Bone marrow (tissue), 2 donors: ENCODE measurements at regions not wholly inside any gene's neighbourhood (a gene's known extent, or its start where the extent isn't known, plus 50 kb on each side); places are given as distances from the start of the nearest gene placed in this dataset.
"Not testable (repeated sequence)": the region's sequence is repeated elsewhere in the genome, so short reads cannot be mapped to it uniquely, and the experiment has no call there.

Source experiments
- DNase-seq, 2 donors: peaks; one replicate each; lab custom pipeline; 2025; lab: John Stamatoyannopoulos, UW

DNA sequence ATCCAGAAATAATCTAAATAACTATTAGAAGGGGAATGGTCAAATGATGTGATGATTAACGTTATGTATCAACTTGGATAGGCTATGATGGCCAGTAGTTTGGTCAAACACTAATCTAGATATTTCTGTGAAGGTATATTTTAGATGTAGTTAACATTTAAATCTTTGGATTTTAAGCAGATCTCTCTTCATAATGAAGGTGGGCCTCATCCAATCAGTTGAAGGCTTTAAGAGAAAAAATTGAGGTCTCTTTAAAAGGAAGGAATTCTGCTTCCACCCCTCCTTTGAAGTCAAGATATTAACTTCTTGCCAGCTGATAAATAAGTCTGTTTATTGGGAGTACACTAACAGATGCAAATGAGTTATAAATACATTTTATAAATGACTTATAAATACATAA is 760.0 kb upstream of the SLC35B3 start:
- no peak for DNase-seq

DNA sequence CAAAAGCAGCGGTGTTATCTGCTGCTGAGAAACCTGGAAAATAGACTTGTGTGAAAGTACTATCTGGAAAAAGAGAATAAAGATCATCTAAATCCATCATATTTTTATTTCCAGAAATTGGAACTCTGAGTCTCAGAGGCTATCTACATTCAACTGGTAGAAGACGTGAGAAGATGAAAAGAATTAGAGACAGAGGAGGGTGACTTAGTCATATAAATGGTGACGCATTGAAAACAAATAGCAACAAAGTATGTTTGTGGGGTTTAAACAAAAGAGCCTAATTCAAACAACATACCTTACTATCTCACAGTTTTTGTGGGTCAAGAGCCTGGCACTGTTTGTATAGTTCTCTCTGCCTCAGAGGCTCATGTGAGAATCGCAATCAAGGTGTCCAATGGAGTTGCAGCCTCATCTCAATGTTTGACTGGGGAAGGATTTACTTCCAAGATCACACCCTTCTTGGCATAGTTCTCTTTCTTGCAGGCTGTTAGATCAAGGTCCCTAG is 757.1 kb upstream of the SLC35B3 start:
- no peak for DNase-seq

DNA sequence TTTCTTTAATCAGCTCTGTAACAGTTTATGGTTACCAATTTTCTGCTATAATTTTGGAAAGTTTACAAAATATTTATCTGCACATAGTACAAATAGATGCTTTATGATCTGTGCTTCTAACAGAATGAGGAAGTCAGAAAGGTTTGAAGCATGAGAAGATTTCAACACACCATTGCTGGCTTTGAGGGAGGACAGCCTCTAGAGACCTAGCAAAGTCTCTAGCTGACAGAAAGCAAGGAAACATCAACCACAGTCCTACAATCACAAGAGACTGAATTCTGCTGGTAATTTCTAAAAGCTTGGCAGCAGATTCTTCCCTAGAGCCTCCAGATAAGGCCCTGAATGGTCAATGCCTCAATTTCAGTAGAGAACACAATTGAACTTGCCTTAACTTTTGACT is 750.8 kb upstream of the SLC35B3 start:
- no peak for DNase-seq

DNA sequence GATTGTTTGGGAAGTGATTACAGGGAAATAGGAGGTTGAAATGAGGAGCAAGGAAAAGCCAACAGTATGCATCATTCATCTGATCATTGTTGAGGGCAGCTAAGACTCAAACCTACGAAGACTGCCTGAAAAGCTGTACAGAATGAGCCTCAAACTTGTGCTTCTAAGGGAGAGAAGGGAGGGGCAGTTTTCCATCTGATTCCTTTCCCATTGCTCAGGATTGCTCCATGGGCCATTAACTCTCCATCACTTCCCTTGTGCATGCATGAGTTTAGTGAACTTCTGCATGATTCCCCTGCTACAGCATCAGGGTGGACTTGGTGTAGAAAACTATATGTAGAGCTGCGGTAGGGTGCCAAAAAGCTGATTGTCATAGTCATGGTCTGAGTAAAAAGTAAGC is 742.7 kb upstream of the SLC35B3 start:
- DNase-seq: no peak

DNA sequence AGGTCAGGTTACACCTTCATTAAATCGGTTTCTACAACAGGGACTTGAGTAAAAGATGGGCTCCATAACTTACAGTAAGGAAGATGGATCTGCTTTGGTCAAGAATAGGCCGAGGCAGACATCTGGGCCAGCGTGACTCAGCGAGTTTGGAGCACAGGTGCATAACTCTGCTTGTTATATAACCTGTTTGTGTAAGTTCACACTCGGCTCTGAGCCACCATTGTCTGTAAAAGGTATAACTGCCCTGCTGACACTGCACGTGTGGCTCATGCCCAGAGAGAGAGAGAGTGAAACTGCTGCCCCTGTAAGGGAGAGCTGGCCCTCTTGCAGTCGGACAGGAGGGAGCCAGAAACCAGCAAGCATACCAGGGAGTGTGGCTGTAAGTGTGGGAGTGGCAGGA is 737.9 kb upstream of the SLC35B3 start:
- no peak for DNase-seq

DNA sequence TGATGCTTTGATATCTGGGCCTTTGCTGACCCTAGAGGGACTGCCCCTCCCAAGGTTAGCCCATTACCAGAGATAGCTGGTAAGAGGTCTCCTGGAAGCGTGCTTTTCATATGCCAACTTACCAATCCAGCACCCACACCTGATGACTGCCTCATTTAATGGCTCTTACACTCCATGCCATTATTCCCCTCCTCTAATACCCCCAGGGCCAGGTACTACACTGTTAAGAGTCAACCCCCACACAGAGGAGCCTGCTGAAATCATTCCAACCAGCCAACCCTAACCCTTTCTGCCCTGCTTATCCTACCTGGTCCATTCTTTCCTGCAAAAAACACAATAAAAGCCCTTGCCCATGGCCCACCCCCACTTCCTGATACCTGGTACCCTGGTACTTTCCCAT is 736.8 kb upstream of the SLC35B3 start:
- DNase-seq: no peak

DNA sequence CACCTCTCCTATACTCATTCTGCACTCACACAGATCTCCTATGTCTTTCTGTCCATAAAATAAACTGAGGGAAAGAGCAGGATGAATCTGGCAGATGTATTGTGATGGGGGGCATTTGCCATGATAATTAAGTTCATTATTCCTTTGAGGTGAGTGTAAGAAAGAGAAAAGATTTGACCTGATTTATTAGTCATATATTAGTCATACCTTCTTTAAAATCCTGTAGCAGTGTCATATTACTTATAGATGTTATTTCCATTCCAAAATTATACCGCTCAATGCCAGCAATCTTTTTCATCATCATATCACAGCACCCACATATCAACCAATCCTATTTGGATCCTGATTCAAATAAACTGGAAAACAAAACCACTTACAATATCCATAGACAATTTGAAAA is 733.3 kb upstream of the SLC35B3 start:
- no peak for DNase-seq

DNA sequence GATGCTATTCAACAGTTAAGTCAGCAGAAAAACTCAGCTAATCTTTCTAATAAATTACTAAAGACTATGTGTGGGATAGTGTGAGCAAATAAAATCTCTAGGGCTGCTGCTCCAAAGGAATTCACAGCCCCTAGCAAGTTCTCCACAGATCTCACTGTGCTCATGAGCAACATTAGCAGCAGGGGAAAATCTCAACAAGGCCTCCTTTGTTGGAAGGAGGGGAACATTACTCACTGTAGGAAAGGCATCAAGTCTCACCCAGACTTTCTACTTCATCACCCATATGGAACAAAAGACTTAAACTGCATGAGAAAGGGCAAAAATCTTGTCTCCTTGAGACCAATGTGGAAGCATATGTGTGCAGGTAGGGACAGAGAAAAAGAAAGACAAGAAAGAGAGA is 726.4 kb upstream of the SLC35B3 start:
- DNase-seq: no peak

DNA sequence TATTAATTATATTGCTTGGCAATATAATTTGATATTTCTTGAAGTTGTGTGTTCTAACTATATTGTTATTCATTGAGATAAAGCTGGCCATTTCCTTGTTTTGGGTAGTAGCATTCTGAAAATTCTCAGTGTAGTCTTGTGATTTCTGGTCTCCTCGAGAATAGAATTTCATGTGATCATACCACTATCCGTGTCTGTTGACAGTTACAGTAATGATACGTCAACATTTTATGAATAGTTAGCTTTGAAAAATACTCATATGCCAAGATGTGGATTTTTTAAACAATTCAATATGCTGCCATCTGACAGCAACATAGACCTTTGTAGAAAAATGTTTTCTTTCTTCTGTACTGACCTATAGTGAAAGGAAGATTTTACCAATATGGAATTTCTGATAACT is 723.7 kb upstream of the SLC35B3 start:
- no peak for DNase-seq

DNA sequence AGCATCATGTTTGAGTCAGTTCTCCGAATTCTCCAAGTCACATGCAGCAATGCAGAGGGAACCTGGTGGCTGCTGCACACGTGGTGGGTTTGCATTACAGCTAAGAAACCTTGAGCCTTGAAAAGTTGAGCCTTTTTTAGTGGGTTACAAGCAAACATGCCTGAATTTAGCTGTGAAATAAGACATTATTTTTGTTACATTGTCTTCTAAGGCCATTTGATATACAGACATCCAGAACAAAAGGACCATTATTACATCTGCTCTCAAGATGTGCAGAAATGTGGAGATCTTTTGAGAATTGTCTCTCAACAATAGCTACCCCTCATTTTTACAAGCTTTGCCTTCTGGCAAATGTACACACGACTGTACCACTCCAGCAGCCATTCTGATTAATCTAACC is 720.5 kb upstream of the SLC35B3 start:
- no peak for DNase-seq

DNA sequence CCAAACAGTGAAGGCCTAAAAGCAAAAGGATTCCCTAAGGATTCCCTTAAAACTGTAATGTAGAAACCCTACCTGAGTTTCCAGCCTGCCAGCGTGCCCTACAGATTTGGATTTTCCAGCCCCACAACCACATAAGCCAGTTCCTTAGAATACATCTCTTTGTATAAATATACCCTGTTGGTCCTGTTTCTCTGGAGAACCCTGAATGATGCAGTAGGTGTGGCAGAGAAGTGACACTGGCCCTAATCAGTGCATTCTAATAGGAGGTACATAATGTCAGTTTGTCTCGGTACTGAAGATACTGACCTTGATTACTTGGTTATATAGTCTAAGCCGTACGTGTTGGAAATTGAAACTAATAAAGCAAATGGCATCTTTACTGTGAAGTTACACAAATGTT is 707.8 kb upstream of the SLC35B3 start:
- DNase-seq: no peak

DNA sequence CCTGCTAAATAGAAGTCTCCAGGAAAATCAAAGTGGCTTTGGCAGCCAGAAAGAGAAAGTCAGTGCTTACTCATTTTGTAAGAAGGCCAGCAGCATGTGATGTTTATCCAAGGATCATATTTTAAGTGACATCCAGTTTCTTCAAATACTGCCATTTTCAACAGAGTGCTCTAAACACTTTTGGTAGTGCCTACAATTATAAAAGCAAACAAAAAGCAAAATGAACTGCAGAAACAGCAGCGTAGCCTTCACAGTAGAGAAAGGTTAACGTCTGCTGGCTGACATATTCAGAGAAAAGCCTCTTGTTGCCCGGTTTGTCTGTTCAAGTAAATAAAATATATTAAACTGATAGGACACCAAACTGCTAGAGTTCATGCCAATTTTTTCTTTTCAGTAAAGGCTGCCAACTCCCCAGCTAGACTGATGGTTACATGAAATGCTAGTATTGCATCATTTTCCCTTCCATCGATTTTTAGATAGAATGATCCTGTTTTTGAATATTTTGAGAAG is 705.7 kb upstream of the SLC35B3 start:
- DNase-seq: no peak

DNA sequence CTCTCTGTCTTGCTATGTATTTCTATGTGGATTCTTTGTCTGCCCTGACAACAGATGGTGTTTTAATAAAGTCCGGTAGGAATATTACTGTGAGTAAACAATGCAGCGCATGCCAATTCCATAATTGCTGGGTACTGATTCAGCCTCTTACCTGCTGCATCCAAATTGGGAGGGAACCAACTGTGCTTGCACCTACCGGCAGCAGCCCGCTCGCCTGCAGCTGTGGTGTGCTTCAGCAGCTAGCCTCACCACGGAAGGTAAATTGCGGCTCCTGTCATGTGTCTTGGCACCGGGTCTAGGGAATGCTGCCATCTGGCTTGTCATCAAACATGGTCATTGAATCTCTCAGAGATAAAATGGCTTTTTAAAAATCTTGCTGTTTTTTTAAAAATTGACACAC is 704.8 kb upstream of the SLC35B3 start:
- no peak for DNase-seq

DNA sequence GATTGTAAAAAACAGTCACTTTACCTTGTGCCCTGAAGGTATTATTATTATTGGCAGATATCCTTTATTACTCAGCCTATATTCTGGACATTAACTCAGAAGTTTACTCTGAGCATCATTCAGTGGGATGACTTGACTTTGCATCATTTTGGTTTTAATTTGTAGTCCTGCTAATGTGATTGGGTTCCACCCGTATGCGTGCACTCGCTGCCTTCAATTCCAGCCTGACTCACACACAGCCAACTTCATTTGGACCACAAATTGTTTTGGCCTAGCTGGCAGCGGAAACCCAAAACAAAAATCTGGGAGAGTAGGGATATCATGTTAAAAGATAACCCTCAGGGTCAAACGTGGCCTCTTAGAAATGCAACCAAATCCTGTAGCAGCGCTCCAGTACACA is 704.4 kb upstream of the SLC35B3 start:
- no peak for DNase-seq

DNA sequence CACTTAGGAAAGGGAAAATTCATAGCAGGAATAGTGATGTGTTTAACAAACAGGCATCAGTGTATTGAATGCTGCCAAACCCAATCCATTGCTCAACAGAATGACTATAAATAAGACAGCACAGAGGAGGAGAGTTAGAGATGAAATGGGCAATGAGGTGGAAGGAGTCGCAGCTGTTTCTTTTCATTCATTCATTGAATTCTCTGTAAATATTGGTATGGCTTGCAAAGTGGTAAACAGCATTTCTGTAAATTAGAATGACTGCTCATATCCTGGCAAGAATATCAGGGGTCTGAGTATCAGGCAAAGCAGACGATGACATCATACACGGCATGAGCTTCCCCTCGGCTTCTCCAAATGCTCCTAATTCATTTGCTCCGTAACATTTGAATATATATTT is 703.6 kb upstream of the SLC35B3 start:
- DNase-seq: no peak

DNA sequence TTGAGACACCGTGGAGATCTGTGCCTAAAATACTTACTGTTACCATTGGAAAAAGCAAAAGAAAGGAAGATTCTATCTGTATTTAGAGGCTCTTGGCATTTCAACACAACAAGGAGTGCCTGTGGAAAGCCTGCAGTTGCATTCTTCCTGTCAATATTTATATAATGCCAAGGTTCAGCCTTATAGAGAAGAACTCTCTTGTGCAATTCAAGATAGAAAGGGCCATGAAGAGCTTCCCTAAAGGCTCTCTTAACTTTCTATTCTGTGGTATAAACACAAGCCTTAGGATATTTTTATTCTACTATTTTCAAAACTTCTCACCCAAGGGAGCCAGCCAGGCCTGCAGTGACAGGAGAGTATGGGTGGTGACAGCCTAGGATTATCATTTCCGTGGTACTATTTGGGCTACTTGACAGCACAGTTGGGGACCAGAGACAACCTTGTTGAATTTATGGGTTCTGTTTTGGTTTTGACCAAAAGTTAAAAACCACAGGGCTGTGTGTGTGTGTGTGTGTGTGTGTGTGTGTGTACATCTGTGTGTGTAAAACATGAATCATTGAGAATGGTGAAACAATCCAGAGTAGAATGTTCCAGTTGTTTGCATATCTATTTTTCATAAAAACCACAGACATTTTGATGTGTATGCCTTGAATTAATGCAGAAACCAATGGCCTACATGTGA is 700.9 kb upstream of the SLC35B3 start:
- no peak for DNase-seq

DNA sequence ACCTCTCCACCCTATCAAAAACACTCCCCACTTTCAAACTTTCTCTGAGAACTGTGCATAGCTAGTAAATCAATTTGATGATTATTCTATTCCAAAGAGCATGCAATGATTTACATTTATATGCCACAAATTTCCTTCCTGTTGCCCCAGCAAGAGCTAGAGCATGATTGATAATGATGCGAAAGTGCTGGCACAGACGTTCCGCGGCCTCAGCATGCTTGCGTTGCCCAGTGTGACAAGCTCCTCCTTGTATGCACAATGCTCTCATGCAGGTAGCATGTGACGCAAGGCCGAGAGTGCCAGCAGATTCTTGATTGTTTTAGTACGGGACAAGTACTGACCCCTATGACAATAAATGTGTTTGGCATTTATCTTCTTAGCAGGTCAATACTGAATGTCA is 696.3 kb upstream of the SLC35B3 start:
- DNase-seq: no peak

DNA sequence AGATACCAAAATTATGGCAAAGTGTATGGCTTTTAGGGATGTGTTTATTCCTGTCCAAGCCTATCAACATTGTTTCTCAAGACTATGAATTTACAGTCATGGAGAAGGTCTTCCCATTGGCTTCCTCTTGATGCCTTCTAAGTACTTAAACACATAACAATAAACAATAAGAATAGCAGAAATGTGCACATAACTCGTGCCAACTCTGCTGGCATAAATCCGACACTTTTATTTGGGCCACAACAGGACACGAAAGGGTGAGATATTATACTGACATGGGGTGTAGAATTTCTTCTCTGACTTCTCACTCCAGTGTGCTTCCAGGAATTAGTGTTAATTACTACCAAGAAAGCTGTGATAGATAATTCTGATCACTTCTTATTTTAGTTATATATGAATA is 695.9 kb upstream of the SLC35B3 start:
- no peak for DNase-seq

DNA sequence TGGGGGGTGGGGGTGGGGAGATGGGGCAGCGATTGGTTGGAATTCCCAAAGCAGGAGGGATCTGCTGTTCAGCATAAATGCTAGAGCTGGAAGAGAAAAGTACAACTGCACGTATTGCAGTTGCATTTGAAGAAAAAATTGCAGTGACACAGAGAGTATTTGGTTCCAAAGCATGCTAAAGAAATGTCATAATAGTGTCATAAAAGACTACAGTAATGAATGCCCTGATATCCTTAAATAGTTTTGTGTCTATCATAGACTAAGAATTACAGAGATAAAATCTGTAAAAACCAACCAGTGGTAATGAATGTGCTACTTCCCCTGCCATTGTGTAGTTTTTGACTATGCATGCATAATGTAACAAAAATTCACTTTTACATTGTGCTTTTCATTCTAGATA is 693.6 kb upstream of the SLC35B3 start:
- no peak for DNase-seq

DNA sequence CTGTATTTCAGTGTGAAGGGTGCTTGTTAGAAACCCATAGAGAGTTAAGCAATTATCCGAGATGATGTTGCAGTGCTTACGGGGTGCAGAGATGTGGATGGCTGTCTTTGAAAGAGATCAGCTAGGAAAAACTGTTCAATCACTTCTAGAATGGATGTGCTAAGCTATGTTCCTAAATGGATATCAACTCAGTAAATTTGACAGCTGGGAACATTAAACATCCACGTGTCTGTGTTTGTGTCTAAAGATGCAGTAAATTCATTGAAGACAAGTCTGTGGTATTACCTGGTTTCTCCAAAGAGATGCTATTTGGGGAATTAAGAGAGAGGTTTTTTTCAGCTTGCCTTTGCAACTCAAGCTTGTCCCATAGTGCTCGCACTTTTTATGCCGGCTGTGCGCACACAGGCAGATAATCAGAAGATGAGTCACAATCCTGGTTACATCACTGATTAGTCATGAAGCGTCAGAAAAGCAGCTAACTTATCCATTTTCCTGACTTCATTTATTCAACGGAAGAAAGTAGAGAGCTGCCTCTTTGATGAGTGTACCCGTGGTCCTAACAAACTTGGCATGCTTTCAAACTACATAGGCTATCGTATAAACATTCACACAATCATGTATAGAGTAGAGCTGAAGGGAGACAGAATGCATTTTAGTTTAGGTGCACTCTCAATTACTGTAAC is 691.7 kb upstream of the SLC35B3 start:
- DNase-seq: no peak

DNA sequence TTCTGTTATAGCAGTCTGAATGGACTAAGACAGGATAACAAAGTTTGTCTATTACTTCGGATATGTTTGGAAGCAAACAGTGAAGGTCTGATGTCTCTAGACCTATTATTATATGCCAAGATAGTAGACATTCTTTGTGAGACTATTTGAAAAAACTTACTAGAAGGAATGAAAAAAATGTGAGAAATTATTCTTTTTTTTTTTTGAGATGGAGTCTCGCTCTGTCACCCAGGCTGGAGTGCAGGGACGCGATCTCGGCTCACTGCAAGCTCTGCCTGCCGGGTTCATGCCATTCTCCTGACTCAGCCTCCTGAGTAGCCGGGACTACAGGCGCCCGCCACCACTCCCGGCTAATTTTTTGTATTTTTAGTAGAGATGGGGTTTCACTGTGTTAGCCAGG is 690.7 kb upstream of the SLC35B3 start:
- DNase-seq: not testable (repeated sequence)

DNA sequence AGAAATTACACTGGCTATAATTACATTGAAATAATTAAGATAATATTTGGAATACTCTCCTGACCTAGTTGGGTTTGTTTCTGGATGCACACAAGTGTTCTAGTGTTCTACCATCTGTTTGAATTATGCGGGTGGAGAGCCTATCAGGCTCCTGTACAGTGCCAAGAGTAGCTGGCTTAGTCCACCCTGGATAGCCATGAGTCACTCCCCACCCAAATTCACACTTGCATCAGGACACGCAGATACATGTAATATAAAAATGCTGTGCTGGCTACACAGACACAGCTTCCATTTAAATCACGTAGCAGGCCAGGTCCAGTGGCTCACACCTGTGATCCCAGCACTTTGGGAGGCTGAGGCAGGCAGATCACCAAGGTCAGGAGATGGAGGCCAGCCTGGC is 686.2 kb upstream of the SLC35B3 start:
- no peak for DNase-seq

DNA sequence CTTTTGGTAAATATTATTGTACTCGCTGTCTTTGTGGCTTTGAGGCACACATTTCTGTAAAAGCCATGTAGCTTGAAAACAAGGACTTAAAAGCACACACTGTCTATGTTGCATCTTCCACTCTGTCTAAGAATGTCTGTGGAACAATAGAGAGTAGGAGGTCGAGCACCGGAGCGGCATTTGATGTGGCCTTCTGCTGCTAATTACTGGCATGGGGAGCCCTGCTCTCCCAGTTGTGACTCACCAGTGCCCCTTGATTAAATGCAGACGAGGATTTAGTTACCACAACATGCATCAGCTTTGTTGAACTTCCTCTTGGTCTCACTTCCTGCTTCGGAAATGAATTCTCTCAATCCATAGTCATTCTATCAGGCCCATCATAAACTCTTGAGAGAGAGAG is 680.7 kb upstream of the SLC35B3 start:
- DNase-seq: no peak

DNA sequence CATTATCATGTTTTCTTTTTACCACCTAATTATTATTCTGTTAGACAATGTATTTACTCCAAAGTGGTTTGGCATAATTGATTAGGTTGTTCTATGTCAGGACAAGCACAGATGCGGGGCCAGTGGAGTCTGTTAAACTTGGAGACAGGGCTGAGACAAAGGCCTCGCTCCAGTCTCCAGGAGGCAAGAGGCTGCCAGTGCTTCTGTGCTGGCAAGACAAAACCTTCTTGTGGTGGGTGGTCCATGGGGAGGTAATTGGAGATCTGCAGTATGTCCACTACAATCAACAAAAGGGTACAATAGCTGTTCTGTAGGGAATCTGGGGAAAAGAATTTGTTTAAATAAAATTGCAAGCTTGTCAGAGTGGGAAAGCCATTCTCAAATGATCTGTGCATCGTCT is 677.2 kb upstream of the SLC35B3 start:
- DNase-seq: no peak
